OCI-LY3 (cell line): ENCODE measurements at regions not wholly inside any gene's neighbourhood (a gene's known extent, or its start where the extent isn't known, plus 50 kb on each side); places are given as distances from the start of the nearest gene placed in this dataset.

ENCODE experiments used
- CTCF ChIP-seq: fragments of 200-600, 300-600 bp; sonication (generic); IDR thresholded peaks from 2 replicates; pipeline ENCODE4 v1.5.1; 2014; ENCODE audit warnings: antibody characterized with exemption, low read length, low read depth
- EZH2phosphoT487 ChIP-seq: fragments of 200-600 bp; shearing (Covaris generic); IDR thresholded peaks from 2 replicates; pipeline ENCODE4 v1.6.1; 2018; ENCODE audit warnings: antibody characterized with exemption, mixed run types, low read depth

GRCh38 chr5:167867281-167867680 lies 424.2 kb upstream of the WWC1 start:
- TF ChIP-seq CTCF: no peak
- TF ChIP-seq EZH2phosphoT487: no peak
